ENCODE measurements at regions not wholly inside any gene's neighbourhood (a gene's known extent, or its start where the extent isn't known, plus 50 kb on each side); places are given as distances from the start of the nearest gene placed in this dataset.

- Histone ChIP-seq H3K4me3 (no peak overlapping the region), H3K36me3 (no peaks in the 10 kb centered on the region), H3K9me3 (no peaks in the 10 kb centered on the region), H3K27ac (no peak overlapping the region), H3K27me3 (no peaks in the 10 kb centered on the region), H3K4me1 (no peaks in the 10 kb centered on the region)
- DNase-seq (ENCODE audit: low spot score in 2 of 2), result no peak
- TF ChIP-seq POLR2A (IDR thresholded peaks at IDR 0.05) (no peak), POLR2AphosphoS5 (IDR thresholded peaks at IDR 0.05) (no peak), CTCF (IDR thresholded peaks at IDR 0.05) (no peak)
- intact Hi-C loops (cut with DNase I; ENCODE audit: low total_unique reads), result no loop called here
Measured at GRCh38 chr1:98398649-98399048, 262.9 kb upstream of the SNX7 start.

- no peak for DNase-seq (ENCODE audit: low spot score in 2 of 2)
- no peaks in the 10 kb centered on the region for H3K9me3 ChIP-seq
- intact Hi-C loops (cut with DNase I; ENCODE audit: low total_unique reads), result no loop called here
- no peaks in the 10 kb centered on the region for H3K36me3 ChIP-seq
- no peak for TF ChIP-seq POLR2AphosphoS5 (IDR thresholded peaks at IDR 0.05)
- TF ChIP-seq POLR2A (IDR thresholded peaks at IDR 0.05), result no peak
- TF ChIP-seq CTCF (IDR thresholded peaks at IDR 0.05), result no peak
- no peaks in the 10 kb centered on the region for H3K27me3 ChIP-seq
- H3K4me3 ChIP-seq, result no peak overlapping the region
- no peaks in the 10 kb centered on the region for H3K4me1 ChIP-seq
- H3K27ac ChIP-seq, result no peak overlapping the region
Measured at GRCh38 chr1:98398092-98398491, 263.4 kb upstream of the SNX7 start.

- intact Hi-C loops (cut with DNase I; ENCODE audit: low total_unique reads), result no loop called here
Measured at GRCh38 chr1:98393719-98394118, 267.8 kb upstream of the SNX7 start.

GRCh38 chr1:98391175-98391574 lies 270.3 kb upstream of the SNX7 start:
- intact Hi-C loops (cut with DNase I; ENCODE audit: low total_unique reads), result no loop called here
- H3K4me1 ChIP-seq, result no peaks in the 10 kb centered on the region
- no peaks in the 10 kb centered on the region for H3K27me3 ChIP-seq
- H3K27ac ChIP-seq, result no peak overlapping the region
- H3K9me3 ChIP-seq, result no peaks in the 10 kb centered on the region
- no peak for TF ChIP-seq POLR2AphosphoS5 (IDR thresholded peaks at IDR 0.05)
- TF ChIP-seq POLR2A (IDR thresholded peaks at IDR 0.05), result no peak
- TF ChIP-seq CTCF (IDR thresholded peaks at IDR 0.05), result no peak
- no peak for DNase-seq (ENCODE audit: low spot score in 2 of 2)
- no peak overlapping the region for H3K4me3 ChIP-seq
- H3K36me3 ChIP-seq, result no peaks in the 10 kb centered on the region

More at GRCh38 chr1:98393719-98394118, 267.8 kb upstream of the SNX7 start:
- Histone ChIP-seq H3K4me1 (no peaks in the 10 kb centered on the region), H3K9me3 (no peaks in the 10 kb centered on the region), H3K27ac (no peak overlapping the region), H3K4me3 (no peak overlapping the region), H3K36me3 (no peaks in the 10 kb centered on the region), H3K27me3 (no peaks in the 10 kb centered on the region)
- TF ChIP-seq POLR2A (IDR thresholded peaks at IDR 0.05), result no peak
- TF ChIP-seq CTCF (IDR thresholded peaks at IDR 0.05), result no peak
- TF ChIP-seq POLR2AphosphoS5 (IDR thresholded peaks at IDR 0.05), result no peak
- no peak for DNase-seq (ENCODE audit: low spot score in 2 of 2)

- no peak for TF ChIP-seq POLR2AphosphoS5 (IDR thresholded peaks at IDR 0.05)
- no peak for TF ChIP-seq CTCF (IDR thresholded peaks at IDR 0.05)
- no peak for TF ChIP-seq POLR2A (IDR thresholded peaks at IDR 0.05)
- intact Hi-C loops (cut with DNase I; ENCODE audit: low total_unique reads), result no loop called here
Measured at GRCh38 chr1:98389809-98390208, 271.7 kb upstream of the SNX7 start.

More at GRCh38 chr1:98389809-98390208, 271.7 kb upstream of the SNX7 start:
- Histone ChIP-seq H3K36me3 (no peaks in the 10 kb centered on the region), H3K27ac (no peak overlapping the region), H3K9me3 (no peaks in the 10 kb centered on the region), H3K4me3 (no peak overlapping the region), H3K27me3 (no peaks in the 10 kb centered on the region), H3K4me1 (no peaks in the 10 kb centered on the region)
- no peak for DNase-seq (ENCODE audit: low spot score in 2 of 2)
